ENCODE measurements at regions not wholly inside any gene's neighbourhood (a gene's known extent, or its start where the extent isn't known, plus 50 kb on each side); places are given as distances from the start of the nearest gene placed in this dataset.
"Not testable (repeated sequence)": the region's sequence is repeated elsewhere in the genome, so short reads cannot be mapped to it uniquely, and the experiment has no call there.

DNA sequence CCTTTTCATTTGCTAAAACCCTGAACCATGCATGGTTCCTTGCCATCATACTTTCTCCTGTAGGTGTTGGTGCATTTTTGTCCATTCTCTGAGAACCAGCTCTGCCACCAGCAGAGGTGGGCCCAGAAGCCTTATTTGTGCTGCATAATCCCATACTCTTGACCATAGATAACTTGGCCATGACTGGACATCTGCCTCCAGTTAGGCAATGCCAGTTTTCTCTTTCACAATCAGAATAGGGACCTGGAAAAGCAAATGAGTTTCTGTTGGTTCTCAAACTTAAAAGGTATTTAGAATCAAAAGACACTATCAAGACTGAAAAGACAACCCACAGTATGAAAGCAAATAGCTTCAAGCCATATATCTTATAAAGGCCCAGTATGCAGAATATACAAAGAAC, 167.3 kb downstream of the MAIP1 start:
- H3K36me3 ChIP-seq (ENCODE audit: control insufficient read depth in 2 of 3, insufficient read depth in 3 of 3, low read length in 3 of 3) = no peaks in the 10 kb centered on the region
- ChIA-PET CTCF (no interaction called here), POLR2A (no interaction called here)
- H3K4me1 ChIP-seq (ENCODE audit: control insufficient read depth in 2 of 2, insufficient read depth in 2 of 2, low read length in 2 of 2) = no peaks in the 10 kb centered on the region
- H3K27ac ChIP-seq (ENCODE audit: low read depth, low read length) = no peak overlapping the region
- H3K36me3 Mint-ChIP-seq = peaks cover 0 to 8% (median 0%) of the 10 kb centered on the region in 5 donors
- H3K27ac Mint-ChIP-seq = no peak overlapping the region
- peaks cover 12 to 20% (median 16%) of the 10 kb centered on the region in 5 donors for H3K27me3 Mint-ChIP-seq
- ATAC-seq (no peak), DNase-seq (no peak)
- intact Hi-C loops (cut with micrococcal nuclease) = no loop called here
- H3K4me3 Mint-ChIP-seq = no peak overlapping the region
- H3K27me3 ChIP-seq (ENCODE audit: control insufficient read depth in 2 of 2, insufficient read depth in 2 of 2, low read length in 2 of 2) = peaks cover 0 to 3% of the 10 kb centered on the region in 2 donors
- no peaks in the 10 kb centered on the region for H3K9me3 ChIP-seq (ENCODE audit: control insufficient read depth in 2 of 3, low read length in 3 of 3)
- H3K4me1 Mint-ChIP-seq = no peaks in the 10 kb centered on the region
- no peak overlapping the region for H3K4me3 ChIP-seq (ENCODE audit: low read length)
- H3K9me3 Mint-ChIP-seq = peaks cover 0 to 8% (median 1%) of the 10 kb centered on the region in 11 donors

DNA sequence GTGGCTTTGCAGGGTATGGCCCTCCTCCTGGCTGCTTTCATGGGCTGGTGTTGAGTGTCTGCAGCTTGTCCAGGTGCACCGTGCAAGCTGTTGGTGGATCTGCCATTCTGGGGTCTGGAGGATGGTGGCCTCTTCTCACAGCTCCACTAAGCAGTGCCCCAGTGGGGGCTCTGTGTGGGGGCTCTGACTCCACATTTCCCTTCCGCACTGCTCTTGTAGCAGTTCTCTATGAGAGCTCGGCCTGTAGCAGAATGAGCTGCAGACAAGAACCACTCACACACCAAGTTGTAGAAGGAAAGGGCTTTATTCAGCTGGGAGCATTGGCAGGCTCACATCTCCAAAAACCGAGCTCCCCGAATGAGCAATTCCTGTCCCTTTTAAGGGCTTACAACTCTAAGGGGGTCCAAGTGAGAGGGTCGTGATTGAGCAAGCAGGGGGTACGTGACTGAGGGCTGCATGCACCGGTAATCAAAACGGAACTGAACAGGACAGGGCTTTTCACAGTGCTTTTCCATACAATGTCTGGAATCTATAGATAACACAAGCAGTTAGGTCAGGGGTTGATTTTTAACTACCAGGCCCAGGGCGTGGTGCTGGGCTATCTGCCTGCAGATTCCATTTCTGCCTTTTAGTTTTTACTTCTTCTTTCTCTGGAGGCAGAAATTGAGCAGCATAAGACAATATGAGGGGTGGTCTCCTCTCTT, 169.4 kb downstream of the MAIP1 start:
- H3K4me1 Mint-ChIP-seq; H3K27me3 ChIP-seq (ENCODE audit: control insufficient read depth in 2 of 2, insufficient read depth in 2 of 2, low read length in 2 of 2); H3K27ac Mint-ChIP-seq; CTCF ChIA-PET; H3K36me3 ChIP-seq (ENCODE audit: control insufficient read depth in 2 of 3, insufficient read depth in 3 of 3, low read length in 3 of 3); ATAC-seq; H3K27ac ChIP-seq (ENCODE audit: low read depth, low read length); DNase-seq; H3K4me3 ChIP-seq (ENCODE audit: low read length); intact Hi-C loops (cut with micrococcal nuclease); H3K9me3 Mint-ChIP-seq; H3K9me3 ChIP-seq (ENCODE audit: control insufficient read depth in 2 of 3, low read length in 3 of 3); POLR2A ChIA-PET; H3K4me3 Mint-ChIP-seq; H3K36me3 Mint-ChIP-seq; H3K4me1 ChIP-seq (ENCODE audit: control insufficient read depth in 2 of 2, insufficient read depth in 2 of 2, low read length in 2 of 2): not testable (repeated sequence)
- peaks cover 0 to 14% (median 10%) of the 10 kb centered on the region in 5 donors for H3K27me3 Mint-ChIP-seq

DNA sequence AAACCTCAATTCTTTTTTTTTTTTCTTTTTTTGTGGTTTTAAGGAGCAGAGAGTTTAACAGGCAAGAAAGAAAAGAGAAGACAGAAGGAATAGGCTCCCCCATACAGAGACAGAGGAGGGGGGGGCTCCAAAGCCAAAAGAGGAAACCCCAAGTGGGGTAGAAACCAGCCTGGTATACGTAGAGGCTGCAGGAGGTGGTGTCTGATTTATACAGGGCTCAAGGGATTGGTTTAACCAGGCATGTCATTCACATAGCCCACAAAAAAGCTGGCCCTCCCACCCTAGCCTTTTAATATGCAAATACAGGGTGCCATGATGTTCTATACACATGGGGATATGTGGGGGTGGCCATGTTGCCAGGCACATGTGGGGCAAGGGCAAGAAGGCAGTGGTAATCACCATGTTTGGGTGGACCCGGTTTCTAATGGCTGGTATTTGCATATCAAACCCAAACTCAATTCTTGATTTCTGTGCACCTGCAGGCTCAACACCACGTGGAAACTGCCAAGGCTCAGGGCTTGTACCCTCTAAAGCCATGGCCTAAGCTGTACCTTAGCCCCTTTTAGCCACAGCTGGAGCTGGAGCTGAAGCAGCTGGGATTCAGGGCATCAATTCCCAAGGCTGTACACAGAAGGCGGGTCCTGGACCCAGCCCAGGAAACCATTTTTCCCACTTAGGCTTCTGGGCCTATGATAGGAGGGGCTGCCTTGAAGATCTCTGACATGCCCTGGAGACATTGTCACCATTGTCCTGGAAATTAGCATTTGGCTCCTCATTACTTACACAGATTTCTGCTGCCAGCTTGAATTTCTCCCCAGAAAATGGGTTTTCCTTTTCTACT, 170.3 kb downstream of the MAIP1 start:
- Mint-ChIP-seq H3K27me3 (peaks cover 0 to 13% (median 9%) of the 10 kb centered on the region in 5 donors), H3K9me3 (peaks cover 0 to 8% (median 0%) of the 10 kb centered on the region in 11 donors), H3K4me3 (no peak overlapping the region), H3K36me3 (peaks cover 0 to 4% (median 0%) of the 10 kb centered on the region in 5 donors), H3K27ac (no peak overlapping the region), H3K4me1 (no peaks in the 10 kb centered on the region)
- no peaks in the 10 kb centered on the region for H3K4me1 ChIP-seq (ENCODE audit: control insufficient read depth in 2 of 2, insufficient read depth in 2 of 2, low read length in 2 of 2)
- peaks cover 0 to 3% of the 10 kb centered on the region in 2 donors for H3K27me3 ChIP-seq (ENCODE audit: control insufficient read depth in 2 of 2, insufficient read depth in 2 of 2, low read length in 2 of 2)
- H3K27ac ChIP-seq (ENCODE audit: low read depth, low read length) = no peak overlapping the region
- no peak overlapping the region for H3K4me3 ChIP-seq (ENCODE audit: low read length)
- ATAC-seq (no peak), DNase-seq (no peak)
- no peaks in the 10 kb centered on the region for H3K36me3 ChIP-seq (ENCODE audit: control insufficient read depth in 2 of 3, insufficient read depth in 3 of 3, low read length in 3 of 3)
- POLR2A ChIA-PET = no interaction called here
- CTCF ChIA-PET = no interaction called here
- intact Hi-C loops (cut with micrococcal nuclease) = no loop called here
- H3K9me3 ChIP-seq (ENCODE audit: control insufficient read depth in 2 of 3, low read length in 3 of 3) = no peaks in the 10 kb centered on the region

DNA sequence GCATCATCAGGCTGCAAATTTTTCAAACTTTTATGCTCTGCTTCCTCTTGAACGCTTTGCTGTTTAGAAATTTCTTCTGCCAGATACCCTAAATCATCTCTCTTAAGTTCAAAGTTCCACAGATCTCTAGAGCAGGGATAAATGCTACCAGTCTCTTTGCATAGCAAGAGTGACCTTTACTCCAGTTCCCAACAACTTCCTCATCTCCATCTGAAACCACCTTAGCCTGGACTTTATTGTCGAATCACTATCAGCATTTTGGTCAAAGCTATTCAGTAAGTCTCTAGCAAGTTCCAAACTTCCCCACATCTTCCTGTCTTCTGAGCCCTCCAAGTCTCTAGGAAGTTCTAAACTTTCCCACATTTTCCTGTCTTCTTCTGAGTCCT, 170.9 kb downstream of the MAIP1 start:
- ATAC-seq; H3K9me3 Mint-ChIP-seq; H3K36me3 Mint-ChIP-seq; H3K4me3 Mint-ChIP-seq; POLR2A ChIA-PET; H3K27ac Mint-ChIP-seq; H3K27me3 ChIP-seq (ENCODE audit: control insufficient read depth in 2 of 2, insufficient read depth in 2 of 2, low read length in 2 of 2); CTCF ChIA-PET; DNase-seq; H3K4me1 ChIP-seq (ENCODE audit: control insufficient read depth in 2 of 2, insufficient read depth in 2 of 2, low read length in 2 of 2); H3K4me3 ChIP-seq (ENCODE audit: low read length); intact Hi-C loops (cut with micrococcal nuclease); H3K36me3 ChIP-seq (ENCODE audit: control insufficient read depth in 2 of 3, insufficient read depth in 3 of 3, low read length in 3 of 3); H3K27ac ChIP-seq (ENCODE audit: low read depth, low read length); H3K9me3 ChIP-seq (ENCODE audit: control insufficient read depth in 2 of 3, low read length in 3 of 3); H3K4me1 Mint-ChIP-seq: not testable (repeated sequence)
- H3K27me3 Mint-ChIP-seq = peaks cover 0 to 12% (median 10%) of the 10 kb centered on the region in 5 donors

DNA sequence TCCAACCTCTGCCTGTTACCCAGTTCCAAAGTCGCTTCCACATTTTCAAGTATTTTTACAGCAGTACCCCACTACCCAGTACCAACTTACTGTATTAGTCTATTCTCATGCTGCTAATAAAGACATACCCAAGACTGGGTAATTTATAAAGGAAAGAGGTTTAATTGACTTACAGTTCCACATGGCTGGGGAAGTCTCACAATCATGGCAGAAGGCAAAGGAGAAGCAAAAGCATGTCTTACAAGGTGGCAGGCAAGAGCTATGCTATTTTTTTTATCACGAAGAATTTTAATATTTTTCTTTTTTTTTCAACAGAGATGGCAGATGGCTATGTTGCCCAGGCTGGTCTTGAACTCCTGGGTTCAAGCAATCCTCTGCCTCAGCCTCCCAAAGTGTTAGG, 171.3 kb downstream of the MAIP1 start:
- H3K36me3 ChIP-seq (ENCODE audit: control insufficient read depth in 2 of 3, insufficient read depth in 3 of 3, low read length in 3 of 3); H3K9me3 ChIP-seq (ENCODE audit: control insufficient read depth in 2 of 3, low read length in 3 of 3); ATAC-seq; DNase-seq; CTCF ChIA-PET; H3K4me1 ChIP-seq (ENCODE audit: control insufficient read depth in 2 of 2, insufficient read depth in 2 of 2, low read length in 2 of 2); H3K4me3 Mint-ChIP-seq; H3K27me3 ChIP-seq (ENCODE audit: control insufficient read depth in 2 of 2, insufficient read depth in 2 of 2, low read length in 2 of 2); H3K4me1 Mint-ChIP-seq; H3K9me3 Mint-ChIP-seq; H3K36me3 Mint-ChIP-seq; H3K27ac ChIP-seq (ENCODE audit: low read depth, low read length); H3K4me3 ChIP-seq (ENCODE audit: low read length); intact Hi-C loops (cut with micrococcal nuclease); H3K27ac Mint-ChIP-seq; POLR2A ChIA-PET: not testable (repeated sequence)
- peaks cover 0 to 12% (median 9%) of the 10 kb centered on the region in 5 donors for H3K27me3 Mint-ChIP-seq

DNA sequence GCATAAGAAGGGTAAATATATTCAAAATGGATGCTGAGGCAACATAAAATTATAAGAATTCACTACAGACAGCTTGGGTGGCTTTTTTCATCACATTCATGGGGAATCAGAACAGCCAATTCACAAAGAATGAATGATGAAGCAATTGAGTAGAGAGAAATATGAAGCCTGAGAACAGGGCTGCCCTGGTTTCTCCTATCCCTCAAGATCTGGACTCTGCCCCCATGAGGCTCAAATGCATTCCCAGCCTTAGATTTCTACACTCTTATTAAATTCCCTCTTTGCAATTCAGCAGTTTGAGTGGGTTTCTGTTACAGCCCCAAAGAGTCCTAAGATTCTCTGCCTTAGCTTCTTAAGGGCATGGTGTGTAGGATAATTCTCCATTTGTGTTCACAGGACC, 172.5 kb downstream of the MAIP1 start:
- peaks cover 0 to 7% (median 0%) of the 10 kb centered on the region in 11 donors for H3K9me3 Mint-ChIP-seq
- CTCF ChIA-PET = no interaction called here
- Histone ChIP-seq H3K36me3 (ENCODE audit: control insufficient read depth in 2 of 3, insufficient read depth in 3 of 3, low read length in 3 of 3) (no peaks in the 10 kb centered on the region), H3K27me3 (ENCODE audit: control insufficient read depth in 2 of 2, insufficient read depth in 2 of 2, low read length in 2 of 2) (no peaks in the 10 kb centered on the region), H3K27ac (ENCODE audit: low read depth, low read length) (no peak overlapping the region), H3K9me3 (ENCODE audit: control insufficient read depth in 2 of 3, low read length in 3 of 3) (no peaks in the 10 kb centered on the region), H3K4me3 (ENCODE audit: low read length) (no peak overlapping the region), H3K4me1 (ENCODE audit: control insufficient read depth in 2 of 2, insufficient read depth in 2 of 2, low read length in 2 of 2) (no peaks in the 10 kb centered on the region)
- no peaks in the 10 kb centered on the region for H3K4me1 Mint-ChIP-seq
- H3K27me3 Mint-ChIP-seq = peaks cover 0 to 15% (median 5%) of the 10 kb centered on the region in 5 donors
- POLR2A ChIA-PET = no interaction called here
- peaks cover 0 to 4% (median 0%) of the 10 kb centered on the region in 5 donors for H3K36me3 Mint-ChIP-seq
- no peak overlapping the region for H3K4me3 Mint-ChIP-seq
- no peak for DNase-seq
- intact Hi-C loops (cut with micrococcal nuclease) = no loop called here
- no peak overlapping the region for H3K27ac Mint-ChIP-seq
- ATAC-seq = no peak

DNA sequence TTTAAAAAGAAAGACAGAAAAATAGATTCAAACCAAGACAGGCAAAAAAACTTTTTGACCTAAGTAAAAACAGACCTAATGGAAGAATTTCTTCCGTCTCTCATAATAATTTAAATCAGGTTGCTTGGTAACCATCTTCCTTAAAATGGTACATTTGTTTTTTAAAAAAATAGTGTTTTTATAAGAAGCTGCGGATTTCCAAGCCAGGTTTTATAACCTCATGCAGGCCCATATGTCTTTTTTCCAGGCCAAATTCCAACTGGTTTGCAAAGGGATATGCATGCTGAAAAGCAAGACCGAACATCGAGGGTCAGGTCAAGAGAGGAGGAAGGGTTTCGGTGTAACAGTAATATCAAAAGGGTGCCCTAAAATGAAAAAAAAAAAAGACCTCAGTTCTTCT, 172.9 kb downstream of the MAIP1 start:
- intact Hi-C loops (cut with micrococcal nuclease) = no loop called here
- Mint-ChIP-seq H3K9me3 (peaks cover 0 to 6% (median 0%) of the 10 kb centered on the region in 11 donors), H3K36me3 (peaks cover 0 to 4% (median 0%) of the 10 kb centered on the region in 5 donors), H3K27me3 (peaks cover 0 to 15% (median 5%) of the 10 kb centered on the region in 5 donors), H3K4me1 (no peaks in the 10 kb centered on the region), H3K4me3 (no peak overlapping the region), H3K27ac (no peak overlapping the region)
- Histone ChIP-seq H3K27me3 (ENCODE audit: control insufficient read depth in 2 of 2, insufficient read depth in 2 of 2, low read length in 2 of 2) (no peaks in the 10 kb centered on the region), H3K4me3 (ENCODE audit: low read length) (no peak overlapping the region), H3K9me3 (ENCODE audit: control insufficient read depth in 2 of 3, low read length in 3 of 3) (no peaks in the 10 kb centered on the region), H3K27ac (ENCODE audit: low read depth, low read length) (no peak overlapping the region), H3K4me1 (ENCODE audit: control insufficient read depth in 2 of 2, insufficient read depth in 2 of 2, low read length in 2 of 2) (no peaks in the 10 kb centered on the region), H3K36me3 (ENCODE audit: control insufficient read depth in 2 of 3, insufficient read depth in 3 of 3, low read length in 3 of 3) (no peaks in the 10 kb centered on the region)
- CTCF ChIA-PET = no interaction called here
- DNase-seq = no peak
- POLR2A ChIA-PET = no interaction called here
- no peak for ATAC-seq

Measured in naive thymus-derived CD4-positive, alpha-beta T cell (primary cell).